Ovary (tissue), 7 donors: ENCODE measurements at regions not wholly inside any gene's neighbourhood (a gene's known extent, or its start where the extent isn't known, plus 50 kb on each side); places are given as distances from the start of the nearest gene placed in this dataset.

ENCODE experiments used
- DNase-seq, 5 donors: peaks; one replicate each; pipeline ENCODE4 v3.0.0-alpha.2; 2019 to 2020
- H3K27ac ChIP-seq, 2 donors: fragments of 200-600 bp; one replicate each; pipeline versions ENCODE4 v1.5.1 to v1.8.0; 2019 to 2022
- H3K27me3 ChIP-seq: fragments of 200-600 bp; one replicate; pipeline ENCODE4 v1.8.0; 2022
- H3K36me3 ChIP-seq: fragments of 200-600 bp; sonication (generic); one replicate; pipeline ENCODE4 v1.5.1; 2019
- H3K4me1 ChIP-seq: one replicate; pipeline ENCODE4 v1.8.1; 2013; ENCODE audit warnings: mild to moderate bottlenecking, moderate library complexity; ENCODE audit not compliant: insufficient read depth
- H3K4me3 ChIP-seq: fragments of 200-600 bp; sonication (generic); one replicate; pipeline ENCODE4 v1.5.1; 2017
- H3K9me3 ChIP-seq, 2 donors: fragments of 200-600 bp in 1 of 2; sonication (generic) in 1 of 2; one replicate each; pipeline versions ENCODE4 v1.5.1 to v1.8.1; 2013 to 2019; ENCODE audit warnings: mild to moderate bottlenecking in 1 of 2, moderate library complexity in 1 of 2
- EP300 ChIP-seq: sonication (generic); formaldehyde crosslinking; IDR thresholded peaks from one replicate; pipeline ENCODE4 v1.6.1; 2017; ENCODE audit warnings: antibody characterized with exemption
- POLR2A ChIP-seq: fragments of 450-650 bp; IDR thresholded peaks from one replicate; pipeline ENCODE4 v1.6.1; 2017; ENCODE audit warnings: antibody characterized with exemption, mild to moderate bottlenecking, moderate library complexity
- WGBS, 3 donors: extraction: QIAGEN DNeasy Blood & Tissue Kit in 1 of 3; methylation state at CpG; one replicate each; pipeline versions ENCODE4 v1.1.5 to v1.1.7; 2013 to 2017; 5-methylcytosine and 5-hydroxymethylcytosine counted together
- intact Hi-C, 4 donors: fragments of 100-400 bp; cut with DNase I; formaldehyde crosslinking; loops; one replicate each; pipeline versions ENCODE4 v1.11.0 to v1.15.1; 2022 to 2023
- TF ChIP-seq, protein P1 (sequence below), 3 donors: fragments of 450-650 bp in 2 of 3; fragments of 200-600 bp in 1 of 3; IDR thresholded peaks; one replicate each; pipeline versions ENCODE4 v1.5.1 to v1.8.0; 2016 to 2022; ENCODE audit warnings: antibody characterized with exemption in 3 of 3, mild to moderate bottlenecking in 1 of 3
- donor health status: DM: no; HTN: no; CAD: no; lungs with moderate emphysema.
- donor health status: DM: no; HTN: no; CAD: no.
- donor health status: Bipolar disorder and iron deficiency.
- donor health status: DM: no; HTN: no; CAD: no.
- donor health status: DM: yes; HTN: yes; CAD: no.

DNA sequence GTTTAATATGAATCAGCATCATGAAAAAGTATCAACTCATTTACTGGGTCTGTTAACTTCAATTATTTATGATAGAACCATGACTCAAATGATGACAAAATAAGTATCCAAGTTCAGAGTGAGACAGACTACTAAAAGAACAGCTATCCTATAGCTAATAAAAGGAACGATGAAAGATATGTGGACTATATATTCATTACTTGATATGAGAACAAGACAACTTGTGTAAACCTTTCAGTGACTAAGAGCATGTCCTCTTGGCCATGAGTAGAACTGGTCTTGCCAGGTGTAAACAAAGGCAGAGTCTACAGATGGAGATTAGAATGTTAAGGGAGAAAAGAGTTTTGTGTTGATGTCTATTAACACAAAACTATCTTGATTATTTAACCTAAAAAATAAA is 360.4 kb upstream of the ZC3H15 start:
- Histone ChIP-seq H3K27ac (no peak overlapping the region), H3K9me3 (no peaks in the 10 kb centered on the region), H3K4me3 (no peak overlapping the region), H3K27me3 (no peaks in the 10 kb centered on the region), H3K36me3 (no peaks in the 10 kb centered on the region), H3K4me1 (peaks cover 3% of the 10 kb centered on the region)
- WGBS, 3 donors: 63 to 76% (median 71%) methylated on average over 1 of the region's 1 CpG
- intact Hi-C loops: no loop called here
- DNase-seq: no peak
- TF ChIP-seq, protein P1, sequence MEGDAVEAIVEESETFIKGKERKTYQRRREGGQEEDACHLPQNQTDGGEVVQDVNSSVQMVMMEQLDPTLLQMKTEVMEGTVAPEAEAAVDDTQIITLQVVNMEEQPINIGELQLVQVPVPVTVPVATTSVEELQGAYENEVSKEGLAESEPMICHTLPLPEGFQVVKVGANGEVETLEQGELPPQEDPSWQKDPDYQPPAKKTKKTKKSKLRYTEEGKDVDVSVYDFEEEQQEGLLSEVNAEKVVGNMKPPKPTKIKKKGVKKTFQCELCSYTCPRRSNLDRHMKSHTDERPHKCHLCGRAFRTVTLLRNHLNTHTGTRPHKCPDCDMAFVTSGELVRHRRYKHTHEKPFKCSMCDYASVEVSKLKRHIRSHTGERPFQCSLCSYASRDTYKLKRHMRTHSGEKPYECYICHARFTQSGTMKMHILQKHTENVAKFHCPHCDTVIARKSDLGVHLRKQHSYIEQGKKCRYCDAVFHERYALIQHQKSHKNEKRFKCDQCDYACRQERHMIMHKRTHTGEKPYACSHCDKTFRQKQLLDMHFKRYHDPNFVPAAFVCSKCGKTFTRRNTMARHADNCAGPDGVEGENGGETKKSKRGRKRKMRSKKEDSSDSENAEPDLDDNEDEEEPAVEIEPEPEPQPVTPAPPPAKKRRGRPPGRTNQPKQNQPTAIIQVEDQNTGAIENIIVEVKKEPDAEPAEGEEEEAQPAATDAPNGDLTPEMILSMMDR (IDR thresholded peaks at IDR 0.05): no peak
- TF ChIP-seq EP300 (no peak), POLR2A (no peak)

DNA sequence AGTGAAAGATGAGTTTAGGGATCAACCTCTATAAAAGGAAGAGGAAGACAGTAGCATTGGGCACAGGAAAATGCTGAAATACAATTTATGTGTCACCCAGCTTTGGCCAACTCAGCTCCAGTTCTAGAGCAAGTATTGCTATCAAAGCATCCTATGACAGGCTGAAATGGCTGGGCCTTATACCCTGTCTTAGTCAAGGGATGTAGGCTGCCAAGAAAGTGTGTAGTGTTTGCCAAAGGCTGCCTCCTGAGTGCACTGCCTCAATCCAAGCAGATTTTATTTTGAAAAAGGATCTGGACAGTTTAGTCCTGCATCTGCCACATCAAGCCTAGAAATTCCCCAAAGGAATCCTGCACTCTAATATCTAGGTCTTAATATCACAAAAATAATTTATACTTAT is 359.9 kb upstream of the ZC3H15 start:
- H3K4me1 ChIP-seq: peaks cover 3% of the 10 kb centered on the region
- intact Hi-C loops: no loop called here
- H3K4me3 ChIP-seq: no peak overlapping the region
- no peaks in the 10 kb centered on the region for H3K27me3 ChIP-seq
- no peak for DNase-seq
- no peaks in the 10 kb centered on the region for H3K9me3 ChIP-seq
- no peaks in the 10 kb centered on the region for H3K36me3 ChIP-seq
- no peak for TF ChIP-seq POLR2A
- TF ChIP-seq EP300: no peak
- TF ChIP-seq, protein P1 (IDR thresholded peaks at IDR 0.05): no peak
- H3K27ac ChIP-seq: no peak overlapping the region

DNA sequence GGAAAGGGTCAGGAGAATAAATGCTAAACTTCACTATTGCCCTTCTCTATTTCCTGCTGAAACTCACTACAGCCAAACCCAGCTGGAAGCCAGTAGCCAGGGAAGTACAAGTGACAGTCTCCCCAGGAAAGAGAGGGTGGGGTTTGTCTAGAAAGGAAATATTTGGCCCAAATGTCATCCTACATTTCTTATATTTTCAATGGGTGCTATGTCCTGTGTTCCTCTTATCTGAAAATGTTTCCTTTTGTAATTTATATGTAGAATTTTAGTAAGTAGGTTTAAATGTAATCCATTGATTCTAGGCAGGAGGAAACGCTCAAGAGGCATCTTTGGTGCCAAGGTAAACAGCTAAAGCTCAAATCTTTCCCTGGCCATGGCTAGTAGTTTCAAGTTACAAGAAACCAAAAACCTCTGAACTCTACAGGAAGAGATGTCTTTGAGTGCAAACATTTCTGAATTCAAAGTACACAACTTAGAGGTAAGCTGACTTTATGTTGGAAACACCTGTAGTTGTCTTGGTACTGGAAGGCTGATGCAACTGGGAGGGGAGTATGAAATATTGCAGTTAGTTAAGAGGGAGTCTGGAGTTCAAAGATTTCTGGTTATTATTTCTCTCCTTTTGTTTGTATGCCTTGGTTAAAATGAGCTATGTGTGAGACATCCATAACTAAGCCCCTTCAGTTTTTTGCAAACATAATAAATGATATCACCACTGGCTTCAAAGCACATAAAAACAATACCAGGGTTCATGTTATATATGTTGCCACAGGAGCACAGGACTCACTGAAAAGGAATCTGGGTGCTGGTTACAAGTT is 356.1 kb upstream of the ZC3H15 start:
- no peaks in the 10 kb centered on the region for H3K27me3 ChIP-seq

DNA sequence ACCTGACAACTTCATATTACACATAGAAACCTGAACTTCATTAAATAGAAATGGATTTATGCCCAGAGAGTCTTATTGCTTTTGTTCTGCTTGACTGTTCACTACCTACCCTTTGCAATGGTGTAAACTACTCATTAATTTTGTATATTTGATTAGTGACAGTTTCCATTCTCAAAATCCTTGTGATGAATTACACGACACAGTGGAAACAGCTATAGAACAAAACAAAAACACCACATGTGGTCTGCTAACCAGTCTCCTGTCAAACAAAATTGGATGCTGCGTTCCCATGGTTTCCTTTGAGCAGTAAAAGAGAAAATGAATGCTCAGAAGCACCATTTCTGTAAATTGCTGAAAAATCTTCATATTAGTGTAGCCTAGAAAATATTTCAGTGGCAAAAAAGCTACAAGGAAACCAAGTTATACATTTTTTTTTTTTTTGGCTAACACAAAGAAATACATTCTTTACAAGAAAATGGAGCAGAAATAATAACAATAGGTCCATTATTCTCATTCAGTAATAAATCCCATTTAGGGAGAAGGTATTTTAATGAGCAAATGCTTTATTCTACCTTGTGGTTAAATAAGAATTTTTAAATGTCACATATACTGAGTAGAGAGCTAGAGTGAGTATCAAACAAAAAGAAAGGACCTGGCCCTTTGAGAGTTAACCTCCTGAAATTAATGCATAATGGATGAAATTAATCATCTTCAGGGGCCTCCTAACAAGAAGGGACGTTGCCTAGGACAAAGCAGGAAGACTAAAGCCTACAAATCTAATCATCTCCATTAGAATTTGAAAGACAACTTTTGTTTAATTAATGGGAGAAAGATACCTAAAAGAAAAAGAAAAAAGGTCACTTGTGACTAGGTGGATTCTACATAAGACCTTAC is 355.1 kb upstream of the ZC3H15 start:
- DNase-seq: no peak
- WGBS, 3 donors: 80 to 86% (median 85%) methylated on average over 3 of the region's 3 CpGs
- H3K9me3 ChIP-seq: no peaks in the 10 kb centered on the region
- no peak overlapping the region for H3K4me3 ChIP-seq
- intact Hi-C loops: no loop called here
- TF ChIP-seq POLR2A: no peak
- TF ChIP-seq EP300: no peak
- TF ChIP-seq, protein P1 (IDR thresholded peaks at IDR 0.05): no peak
- no peak overlapping the region for H3K27ac ChIP-seq
- H3K36me3 ChIP-seq: no peaks in the 10 kb centered on the region
- no peaks in the 10 kb centered on the region for H3K27me3 ChIP-seq
- H3K4me1 ChIP-seq: peaks cover 3% of the 10 kb centered on the region

More for the DNA sequence above, 356.1 kb upstream of the ZC3H15 start:
- Histone ChIP-seq H3K9me3 (no peaks in the 10 kb centered on the region), H3K4me1 (peaks cover 3% of the 10 kb centered on the region), H3K36me3 (no peaks in the 10 kb centered on the region), H3K27ac (no peak overlapping the region), H3K4me3 (no peak overlapping the region)
- 12 to 36% (median 20%) methylated on average over 1 of the region's 1 CpG for WGBS, 3 donors
- TF ChIP-seq EP300 (no peak), POLR2A (no peak)
- TF ChIP-seq, protein P1 (IDR thresholded peaks at IDR 0.05): no peak
- intact Hi-C loops: no loop called here
- DNase-seq: no peak
